GM23338 (cell line): ENCODE measurements at regions not wholly inside any gene's neighbourhood (a gene's known extent, or its start where the extent isn't known, plus 50 kb on each side); places are given as distances from the start of the nearest gene placed in this dataset.

Experiments
- ATAC-seq: fragments of 200-7000 bp; cut with Tn5 transposase; 3 replicates; pipeline ENCODE4 v1.9.1; 2020
- DNase-seq: peaks from one replicate; pipeline ENCODE4 v3.0.0-alpha.2; 2015; ENCODE audit warnings: low spot score
- H2AFZ ChIP-seq: fragments of 200-600 bp; sonication (generic); 2 replicates; pipeline ENCODE4 v1.8.0; 2016; ENCODE audit warnings: antibody characterized with exemption, mild to moderate bottlenecking, moderate library complexity
- H3F3A ChIP-seq: fragments of 200-600 bp; sonication (generic); replicated peaks from 2 replicates; pipeline ENCODE4 v1.8.0; 2017; ENCODE audit warnings: antibody characterized with exemption, mixed run types, low read depth
- H3K27ac ChIP-seq: fragments of 200-600 bp; sonication (generic); 2 replicates; pipeline ENCODE4 v1.6.1; 2016; ENCODE audit warnings: low read depth
- H3K27me3 ChIP-seq: fragments of 200-600 bp; sonication (generic); 2 replicates; pipeline ENCODE4 v1.8.0; 2016; ENCODE audit warnings: mild to moderate bottlenecking, mixed run types, moderate library complexity; ENCODE audit not compliant: insufficient read depth
- H3K36me3 ChIP-seq: fragments of 200-600 bp; sonication (generic); 2 replicates; pipeline ENCODE4 v1.8.0; 2016; ENCODE audit warnings: mild to moderate bottlenecking; ENCODE audit not compliant: insufficient read depth
- H3K4me1 ChIP-seq: fragments of 200-600 bp; sonication (generic); 2 replicates; pipeline ENCODE4 v1.8.0; 2016; ENCODE audit warnings: mild to moderate bottlenecking, moderate library complexity; ENCODE audit not compliant: insufficient read depth
- H3K4me2 ChIP-seq: fragments of 200-600 bp; sonication (generic); 2 replicates; pipeline ENCODE4 v1.7.1; 2017; ENCODE audit warnings: mixed run types
- H3K4me3 ChIP-seq: fragments of 200-600 bp; sonication (generic); 2 replicates; pipeline ENCODE4 v1.6.1; 2016; ENCODE audit warnings: mixed run types
- H3K79me2 ChIP-seq: fragments of 200-600 bp; sonication (generic); replicated peaks from 2 replicates; pipeline ENCODE4 v1.8.0; 2017; ENCODE audit warnings: mild to moderate bottlenecking; ENCODE audit not compliant: insufficient read depth
- H3K9me2 ChIP-seq: fragments of 200-600 bp; sonication (generic); 2 replicates; pipeline ENCODE4 v1.8.0; 2017; ENCODE audit not compliant: insufficient read depth
- H4K20me1 ChIP-seq: fragments of 200-600 bp; sonication (generic); replicated peaks from 2 replicates; pipeline ENCODE4 v1.8.0; 2017; ENCODE audit warnings: mild to moderate bottlenecking; ENCODE audit not compliant: insufficient read depth
- H3K27ac Mint-ChIP-seq: 2 replicates; pipeline ENCODE4 v1.8.0; 2020; ENCODE audit warnings: inconsistent platforms, mild to moderate bottlenecking, moderate library complexity, mixed read lengths
- H3K27me3 Mint-ChIP-seq: 3 replicates; pipeline ENCODE4 v1.8.0; 2022; ENCODE audit warnings: low read depth, mild to moderate bottlenecking, moderate library complexity, mixed read lengths, inconsistent platforms; ENCODE audit not compliant: insufficient read depth, poor library complexity
- H3K36me3 Mint-ChIP-seq: 3 replicates; pipeline ENCODE4 v1.8.0; 2021; ENCODE audit warnings: low read depth, mild to moderate bottlenecking, inconsistent platforms, moderate library complexity, mixed read lengths
- H3K4me1 Mint-ChIP-seq: 3 replicates; pipeline ENCODE4 v1.8.0; 2020; ENCODE audit warnings: mild to moderate bottlenecking, inconsistent platforms, mixed read lengths
- H3K4me3 Mint-ChIP-seq: 3 replicates; pipeline ENCODE4 v1.8.0; 2021; ENCODE audit warnings: moderate library complexity, mild to moderate bottlenecking, inconsistent platforms, mixed read lengths
- H3K9me3 Mint-ChIP-seq: 3 replicates; pipeline ENCODE4 v1.8.0; 2020; ENCODE audit warnings: moderate library complexity, mild to moderate bottlenecking, inconsistent platforms, mixed read lengths
- CREB1 ChIP-seq: fragments of 250-450 bp; sonication (Bioruptor Pico); IDR thresholded peaks from 2 replicates; pipeline ENCODE4 v1.5.0; 2020; ENCODE audit warnings: low read depth, mild to moderate bottlenecking, moderate library complexity
- EZH2 ChIP-seq: fragments of 200-600 bp; sonication (generic); IDR thresholded peaks from one replicate; pipeline ENCODE4 v1.8.0; 2017; ENCODE audit warnings: antibody characterized with exemption, mild to moderate bottlenecking, low read depth; ENCODE audit not compliant: unreplicated experiment
- EZH2phosphoT487 ChIP-seq: fragments of 200-600 bp; sonication (generic); IDR thresholded peaks from one replicate; pipeline ENCODE4 v1.8.1; 2018; ENCODE audit warnings: antibody characterized with exemption; ENCODE audit not compliant: unreplicated experiment
- NANOG ChIP-seq: IDR thresholded peaks from 2 replicates; pipeline ENCODE4 v1.6.1; 2016; ENCODE audit warnings: antibody characterized with exemption, borderline replicate concordance
- STAT1 ChIP-seq: IDR thresholded peaks from one replicate; pipeline ENCODE4 v1.6.1; 2016; ENCODE audit warnings: antibody characterized with exemption; ENCODE audit not compliant: unreplicated experiment
- ZNF114 ChIP-seq: fragments of 250-450 bp; sonication (Bioruptor Pico); IDR thresholded peaks from 2 replicates; pipeline ENCODE4 v1.5.0; 2020; ENCODE audit warnings: mild to moderate bottlenecking, moderate library complexity
- ZNF331 ChIP-seq: fragments of 250-450 bp; sonication (Bioruptor Pico); IDR thresholded peaks from 2 replicates; pipeline ENCODE4 v1.5.0; 2020; ENCODE audit warnings: low read depth, mild to moderate bottlenecking, moderate library complexity
- TF ChIP-seq, protein P1 (sequence below): IDR thresholded peaks from one replicate; pipeline ENCODE4 v1.6.1; 2018; ENCODE audit warnings: antibody characterized with exemption; ENCODE audit not compliant: unreplicated experiment
- TF ChIP-seq, protein P2 (sequence below), 2 experiments: fragments of 200-600 bp in 1 of 2; sonication (generic) in 1 of 2; conservative IDR thresholded peaks; 2 replicates each; pipeline versions ENCODE4 v1.5.1 to v1.6.1; 2016 to 2017; ENCODE audit warnings: antibody characterized with exemption in 2 of 2, low read depth in 2 of 2, mild to moderate bottlenecking in 2 of 2, moderate library complexity in 1 of 2
- TF ChIP-seq, protein P3 (sequence below): IDR thresholded peaks from 2 replicates; pipeline ENCODE4 v1.6.1; 2016; ENCODE audit warnings: antibody characterized with exemption

DNA sequence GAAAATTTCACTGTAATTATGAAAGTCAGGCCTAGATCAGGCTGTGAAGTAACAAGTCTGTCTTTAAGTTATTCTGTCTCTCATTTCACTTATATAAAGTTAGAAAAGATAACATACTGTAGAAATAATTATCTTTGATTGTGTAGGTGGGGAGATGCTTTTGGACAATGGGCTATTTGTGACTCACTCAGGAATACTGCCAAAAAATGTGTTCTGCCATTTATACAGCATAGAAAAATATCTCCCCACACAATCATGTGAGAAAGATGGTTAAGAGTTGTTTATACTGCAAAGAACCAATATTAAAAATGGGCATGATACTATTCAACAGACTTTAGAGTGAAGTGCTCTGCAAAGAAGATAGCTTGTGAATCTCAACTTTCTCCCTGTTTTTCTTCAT lies 95.0 kb upstream of the GABRA2 start (continued):
- TF ChIP-seq, protein P1, sequence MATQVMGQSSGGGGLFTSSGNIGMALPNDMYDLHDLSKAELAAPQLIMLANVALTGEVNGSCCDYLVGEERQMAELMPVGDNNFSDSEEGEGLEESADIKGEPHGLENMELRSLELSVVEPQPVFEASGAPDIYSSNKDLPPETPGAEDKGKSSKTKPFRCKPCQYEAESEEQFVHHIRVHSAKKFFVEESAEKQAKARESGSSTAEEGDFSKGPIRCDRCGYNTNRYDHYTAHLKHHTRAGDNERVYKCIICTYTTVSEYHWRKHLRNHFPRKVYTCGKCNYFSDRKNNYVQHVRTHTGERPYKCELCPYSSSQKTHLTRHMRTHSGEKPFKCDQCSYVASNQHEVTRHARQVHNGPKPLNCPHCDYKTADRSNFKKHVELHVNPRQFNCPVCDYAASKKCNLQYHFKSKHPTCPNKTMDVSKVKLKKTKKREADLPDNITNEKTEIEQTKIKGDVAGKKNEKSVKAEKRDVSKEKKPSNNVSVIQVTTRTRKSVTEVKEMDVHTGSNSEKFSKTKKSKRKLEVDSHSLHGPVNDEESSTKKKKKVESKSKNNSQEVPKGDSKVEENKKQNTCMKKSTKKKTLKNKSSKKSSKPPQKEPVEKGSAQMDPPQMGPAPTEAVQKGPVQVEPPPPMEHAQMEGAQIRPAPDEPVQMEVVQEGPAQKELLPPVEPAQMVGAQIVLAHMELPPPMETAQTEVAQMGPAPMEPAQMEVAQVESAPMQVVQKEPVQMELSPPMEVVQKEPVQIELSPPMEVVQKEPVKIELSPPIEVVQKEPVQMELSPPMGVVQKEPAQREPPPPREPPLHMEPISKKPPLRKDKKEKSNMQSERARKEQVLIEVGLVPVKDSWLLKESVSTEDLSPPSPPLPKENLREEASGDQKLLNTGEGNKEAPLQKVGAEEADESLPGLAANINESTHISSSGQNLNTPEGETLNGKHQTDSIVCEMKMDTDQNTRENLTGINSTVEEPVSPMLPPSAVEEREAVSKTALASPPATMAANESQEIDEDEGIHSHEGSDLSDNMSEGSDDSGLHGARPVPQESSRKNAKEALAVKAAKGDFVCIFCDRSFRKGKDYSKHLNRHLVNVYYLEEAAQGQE = no peak
- TF ChIP-seq NANOG = no peak
- TF ChIP-seq STAT1 = no peak
- no peak for TF ChIP-seq ZNF114 (CRISPR knock-in tag)
- TF ChIP-seq ZNF331 = no peak
- TF ChIP-seq, protein P2, sequence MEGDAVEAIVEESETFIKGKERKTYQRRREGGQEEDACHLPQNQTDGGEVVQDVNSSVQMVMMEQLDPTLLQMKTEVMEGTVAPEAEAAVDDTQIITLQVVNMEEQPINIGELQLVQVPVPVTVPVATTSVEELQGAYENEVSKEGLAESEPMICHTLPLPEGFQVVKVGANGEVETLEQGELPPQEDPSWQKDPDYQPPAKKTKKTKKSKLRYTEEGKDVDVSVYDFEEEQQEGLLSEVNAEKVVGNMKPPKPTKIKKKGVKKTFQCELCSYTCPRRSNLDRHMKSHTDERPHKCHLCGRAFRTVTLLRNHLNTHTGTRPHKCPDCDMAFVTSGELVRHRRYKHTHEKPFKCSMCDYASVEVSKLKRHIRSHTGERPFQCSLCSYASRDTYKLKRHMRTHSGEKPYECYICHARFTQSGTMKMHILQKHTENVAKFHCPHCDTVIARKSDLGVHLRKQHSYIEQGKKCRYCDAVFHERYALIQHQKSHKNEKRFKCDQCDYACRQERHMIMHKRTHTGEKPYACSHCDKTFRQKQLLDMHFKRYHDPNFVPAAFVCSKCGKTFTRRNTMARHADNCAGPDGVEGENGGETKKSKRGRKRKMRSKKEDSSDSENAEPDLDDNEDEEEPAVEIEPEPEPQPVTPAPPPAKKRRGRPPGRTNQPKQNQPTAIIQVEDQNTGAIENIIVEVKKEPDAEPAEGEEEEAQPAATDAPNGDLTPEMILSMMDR (conservative IDR thresholded peaks at IDR 0.05; ENCODE audit: low read depth in 2 of 2) = no peak
- no peak for TF ChIP-seq EZH2phosphoT487
- no peak for TF ChIP-seq EZH2
- TF ChIP-seq, protein P3, sequence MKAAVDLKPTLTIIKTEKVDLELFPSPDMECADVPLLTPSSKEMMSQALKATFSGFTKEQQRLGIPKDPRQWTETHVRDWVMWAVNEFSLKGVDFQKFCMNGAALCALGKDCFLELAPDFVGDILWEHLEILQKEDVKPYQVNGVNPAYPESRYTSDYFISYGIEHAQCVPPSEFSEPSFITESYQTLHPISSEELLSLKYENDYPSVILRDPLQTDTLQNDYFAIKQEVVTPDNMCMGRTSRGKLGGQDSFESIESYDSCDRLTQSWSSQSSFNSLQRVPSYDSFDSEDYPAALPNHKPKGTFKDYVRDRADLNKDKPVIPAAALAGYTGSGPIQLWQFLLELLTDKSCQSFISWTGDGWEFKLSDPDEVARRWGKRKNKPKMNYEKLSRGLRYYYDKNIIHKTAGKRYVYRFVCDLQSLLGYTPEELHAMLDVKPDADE = no peak

DNA sequence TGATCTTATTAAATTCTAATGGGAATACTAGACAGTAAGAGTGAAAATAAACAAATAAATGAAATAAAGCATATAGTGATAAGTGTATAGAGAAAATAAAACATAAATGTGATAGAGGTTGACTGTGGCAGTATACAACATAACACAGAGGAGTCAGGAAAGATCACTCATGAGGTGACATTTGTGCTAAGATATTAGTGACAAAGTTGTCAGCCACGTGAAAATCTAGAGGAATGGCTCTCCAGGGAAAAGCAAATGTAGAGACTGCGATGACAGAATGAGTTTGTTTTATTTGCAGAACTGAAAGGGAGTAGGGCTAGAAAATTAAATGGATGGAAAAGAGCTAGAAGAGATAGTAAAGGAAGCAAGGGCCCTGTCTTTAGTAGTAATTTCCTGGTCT lies 72.8 kb upstream of the GABRA2 start:
- H3K36me3 Mint-ChIP-seq = peaks cover 3% of the 10 kb centered on the region; the same call in 1 of the 3 replicates
- no peak overlapping the region for H2AFZ ChIP-seq
- no peaks in the 10 kb centered on the region for H3K27me3 ChIP-seq
- H3K4me3 ChIP-seq = no peak overlapping the region
- H3K27ac ChIP-seq = no peak overlapping the region
- no peak for TF ChIP-seq ZNF331
- TF ChIP-seq ZNF114 (CRISPR knock-in tag) = no peak
- TF ChIP-seq CREB1 = no peak
- TF ChIP-seq NANOG = no peak
- TF ChIP-seq EZH2phosphoT487 = no peak
- TF ChIP-seq STAT1 = no peak
- TF ChIP-seq, protein P2 (conservative IDR thresholded peaks at IDR 0.05; ENCODE audit: low read depth in 2 of 2) = no peak
- no peak overlapping the region for H3K4me3 Mint-ChIP-seq
- no peaks in the 10 kb centered on the region for H4K20me1 ChIP-seq
- no peaks in the 10 kb centered on the region for H3K9me2 ChIP-seq
- H3K4me1 ChIP-seq = no peaks in the 10 kb centered on the region
- no peaks in the 10 kb centered on the region for H3K27me3 Mint-ChIP-seq
- no peaks in the 10 kb centered on the region for H3K79me2 ChIP-seq
- no peak overlapping the region for H3K27ac Mint-ChIP-seq
- no peaks in the 10 kb centered on the region for H3F3A ChIP-seq
- no peaks in the 10 kb centered on the region for H3K4me1 Mint-ChIP-seq
- H3K4me2 ChIP-seq = no peak overlapping the region
- no peaks in the 10 kb centered on the region for H3K36me3 ChIP-seq
- no peak for DNase-seq
- peaks cover 82% of the 10 kb centered on the region for H3K9me3 Mint-ChIP-seq
- no peak for ATAC-seq
